ENCODE measurements at regions not wholly inside any gene's neighbourhood (a gene's known extent, or its start where the extent isn't known, plus 50 kb on each side); places are given as distances from the start of the nearest gene placed in this dataset.

DNA sequence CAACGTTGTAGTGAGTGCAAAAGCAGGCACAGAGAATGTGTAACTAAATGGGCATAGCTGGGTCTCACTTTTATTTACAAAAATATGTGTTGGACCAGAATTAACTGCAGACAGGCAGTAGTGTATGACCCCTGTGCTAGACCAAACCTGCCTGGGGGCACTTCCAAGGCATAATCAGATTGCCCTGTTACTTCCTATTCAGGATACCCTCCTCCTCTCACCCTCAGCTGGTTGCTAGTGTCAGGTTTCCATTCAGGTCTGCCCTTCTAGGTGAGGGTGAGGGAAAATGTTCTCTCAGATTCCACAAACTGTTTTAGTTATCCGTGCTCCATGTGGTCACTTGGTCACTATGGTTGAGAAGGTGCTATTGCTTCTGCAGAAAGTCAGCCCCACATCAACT is 387.3 kb downstream of the LMX1A start:
- Histone ChIP-seq H3K4me2 (ENCODE audit: low read length) (no peak overlapping the region), H2AFZ (ENCODE audit: low read depth, low read length, poor library complexity, severe bottlenecking) (no peak overlapping the region), H3K79me2 (ENCODE audit: insufficient read depth, low read length) (no peaks in the 10 kb centered on the region), H3K36me3 (ENCODE audit: control insufficient read depth in 1 of 2, insufficient read depth in 2 of 2, low read length in 2 of 2) (no peaks in the 10 kb centered on the region), H3K27me3 (ENCODE audit: insufficient read depth, low read length) (0 out of 2 replicates have a peak, but pooled peaks cover 2% of the 10 kb centered on the region), H3K9me3 (ENCODE audit: control insufficient read depth in 1 of 2, insufficient read depth in 1 of 2, low read depth in 1 of 2, low read length in 2 of 2) (no peaks in the 10 kb centered on the region), H3K4me3 (replicated peaks in 1 of 2; ENCODE audit: low read depth in 1 of 2, low read length in 2 of 2) (no peak overlapping the region), H4K20me1 (ENCODE audit: insufficient read depth) (no peaks in the 10 kb centered on the region), H3K4me1 (ENCODE audit: control insufficient read depth in 1 of 2, insufficient read depth in 2 of 2, low read length in 2 of 2) (no peaks in the 10 kb centered on the region), H3K9ac (ENCODE audit: low read length) (no peak overlapping the region), H3K27ac (ENCODE audit: low read depth, low read length) (no peak overlapping the region), H3K9me2 (ENCODE audit: insufficient read depth) (no peaks in the 10 kb centered on the region)
- no TSS peak for BruUV-seq (replicated peaks)
- ATAC-seq (no peak), DNase-seq (ENCODE audit: low read depth, low spot score) (no peak)
- CTCF ChIA-PET = no interaction called here
- RAD21 ChIA-PET (ENCODE audit: low non-redundant PET in 1 of 2, low total read pairs in 2 of 2, uncharacterized antibody in 2 of 2, unreplicated experiment in 2 of 2) = no interaction called here
- intact Hi-C loops (cut with micrococcal nuclease) = no loop called here
- POLR2A ChIA-PET = no interaction called here
- TF ChIP-seq EGR1 (IDR thresholded peaks at IDR 0.05; ENCODE audit: low read depth) = no peak
- no peak for TF ChIP-seq SRF (IDR thresholded peaks at IDR 0.05; ENCODE audit: low read depth)
- no peak for TF ChIP-seq EZH2 (IDR thresholded peaks at IDR 0.05)
- TF ChIP-seq, protein P1, sequence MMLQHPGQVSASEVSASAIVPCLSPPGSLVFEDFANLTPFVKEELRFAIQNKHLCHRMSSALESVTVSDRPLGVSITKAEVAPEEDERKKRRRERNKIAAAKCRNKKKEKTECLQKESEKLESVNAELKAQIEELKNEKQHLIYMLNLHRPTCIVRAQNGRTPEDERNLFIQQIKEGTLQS (IDR thresholded peaks at IDR 0.05) = no peak
- no peak for TF ChIP-seq YY1 (IDR thresholded peaks at IDR 0.05; ENCODE audit: extremely low read depth, insufficient replicate concordance, low read depth, low read length)
- TF ChIP-seq CBX3 (IDR thresholded peaks at IDR 0.05; ENCODE audit: low read depth) = no peak
- TF ChIP-seq, protein P2, sequence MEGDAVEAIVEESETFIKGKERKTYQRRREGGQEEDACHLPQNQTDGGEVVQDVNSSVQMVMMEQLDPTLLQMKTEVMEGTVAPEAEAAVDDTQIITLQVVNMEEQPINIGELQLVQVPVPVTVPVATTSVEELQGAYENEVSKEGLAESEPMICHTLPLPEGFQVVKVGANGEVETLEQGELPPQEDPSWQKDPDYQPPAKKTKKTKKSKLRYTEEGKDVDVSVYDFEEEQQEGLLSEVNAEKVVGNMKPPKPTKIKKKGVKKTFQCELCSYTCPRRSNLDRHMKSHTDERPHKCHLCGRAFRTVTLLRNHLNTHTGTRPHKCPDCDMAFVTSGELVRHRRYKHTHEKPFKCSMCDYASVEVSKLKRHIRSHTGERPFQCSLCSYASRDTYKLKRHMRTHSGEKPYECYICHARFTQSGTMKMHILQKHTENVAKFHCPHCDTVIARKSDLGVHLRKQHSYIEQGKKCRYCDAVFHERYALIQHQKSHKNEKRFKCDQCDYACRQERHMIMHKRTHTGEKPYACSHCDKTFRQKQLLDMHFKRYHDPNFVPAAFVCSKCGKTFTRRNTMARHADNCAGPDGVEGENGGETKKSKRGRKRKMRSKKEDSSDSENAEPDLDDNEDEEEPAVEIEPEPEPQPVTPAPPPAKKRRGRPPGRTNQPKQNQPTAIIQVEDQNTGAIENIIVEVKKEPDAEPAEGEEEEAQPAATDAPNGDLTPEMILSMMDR (IDR thresholded peaks at IDR 0.05 in 2 of 3, conservative IDR thresholded peaks at IDR 0.05 in 1 of 3; ENCODE audit: borderline replicate concordance in 1 of 3, insufficient read depth in 1 of 3, low read depth in 2 of 3, low read length in 2 of 3) = no peak
- TF ChIP-seq POLR2AphosphoS5 (IDR thresholded peaks at IDR 0.05; ENCODE audit: low read depth, low read length) = no peak
- no peak for TF ChIP-seq RAD21 (IDR thresholded peaks at IDR 0.05; ENCODE audit: low read depth)
- TF ChIP-seq POLR2A (IDR thresholded peaks at IDR 0.05; ENCODE audit: borderline replicate concordance, extremely low read depth, insufficient read depth, insufficient read length) = no peak
- TF ChIP-seq SIN3A (IDR thresholded peaks at IDR 0.05; ENCODE audit: low read depth) = no peak
- no peak for TF ChIP-seq TCF7L2 (IDR thresholded peaks at IDR 0.05; ENCODE audit: borderline replicate concordance, extremely low read depth, insufficient read depth, insufficient read length)
- TF ChIP-seq, protein P3, sequence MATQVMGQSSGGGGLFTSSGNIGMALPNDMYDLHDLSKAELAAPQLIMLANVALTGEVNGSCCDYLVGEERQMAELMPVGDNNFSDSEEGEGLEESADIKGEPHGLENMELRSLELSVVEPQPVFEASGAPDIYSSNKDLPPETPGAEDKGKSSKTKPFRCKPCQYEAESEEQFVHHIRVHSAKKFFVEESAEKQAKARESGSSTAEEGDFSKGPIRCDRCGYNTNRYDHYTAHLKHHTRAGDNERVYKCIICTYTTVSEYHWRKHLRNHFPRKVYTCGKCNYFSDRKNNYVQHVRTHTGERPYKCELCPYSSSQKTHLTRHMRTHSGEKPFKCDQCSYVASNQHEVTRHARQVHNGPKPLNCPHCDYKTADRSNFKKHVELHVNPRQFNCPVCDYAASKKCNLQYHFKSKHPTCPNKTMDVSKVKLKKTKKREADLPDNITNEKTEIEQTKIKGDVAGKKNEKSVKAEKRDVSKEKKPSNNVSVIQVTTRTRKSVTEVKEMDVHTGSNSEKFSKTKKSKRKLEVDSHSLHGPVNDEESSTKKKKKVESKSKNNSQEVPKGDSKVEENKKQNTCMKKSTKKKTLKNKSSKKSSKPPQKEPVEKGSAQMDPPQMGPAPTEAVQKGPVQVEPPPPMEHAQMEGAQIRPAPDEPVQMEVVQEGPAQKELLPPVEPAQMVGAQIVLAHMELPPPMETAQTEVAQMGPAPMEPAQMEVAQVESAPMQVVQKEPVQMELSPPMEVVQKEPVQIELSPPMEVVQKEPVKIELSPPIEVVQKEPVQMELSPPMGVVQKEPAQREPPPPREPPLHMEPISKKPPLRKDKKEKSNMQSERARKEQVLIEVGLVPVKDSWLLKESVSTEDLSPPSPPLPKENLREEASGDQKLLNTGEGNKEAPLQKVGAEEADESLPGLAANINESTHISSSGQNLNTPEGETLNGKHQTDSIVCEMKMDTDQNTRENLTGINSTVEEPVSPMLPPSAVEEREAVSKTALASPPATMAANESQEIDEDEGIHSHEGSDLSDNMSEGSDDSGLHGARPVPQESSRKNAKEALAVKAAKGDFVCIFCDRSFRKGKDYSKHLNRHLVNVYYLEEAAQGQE (IDR thresholded peaks at IDR 0.05; ENCODE audit: low read depth) = no peak
- TF ChIP-seq SP1 (IDR thresholded peaks at IDR 0.05; ENCODE audit: low read depth) = no peak

Data from HCT116 (cell line).